ENCODE measurements at regions not wholly inside any gene's neighbourhood (a gene's known extent, or its start where the extent isn't known, plus 50 kb on each side); places are given as distances from the start of the nearest gene placed in this dataset.

GRCh38 chr9:91502913-91503672 is 79.5 kb upstream of the NFIL3 start:
- TF ChIP-seq CTCF (IDR thresholded peaks at IDR 0.05) (no peak), EZH2 (IDR thresholded peaks at IDR 0.05; ENCODE audit: borderline replicate concordance, insufficient read depth, low read depth, low read length, poor library complexity, severe bottlenecking) (no peak)
